K562 (cell line): ENCODE measurements at regions not wholly inside any gene's neighbourhood (a gene's known extent, or its start where the extent isn't known, plus 50 kb on each side); places are given as distances from the start of the nearest gene placed in this dataset.

Experiments used
- ATAC-seq: fragments of 200-7000 bp; cut with Tn5 transposase; 3 replicates; pipeline ENCODE4 v1.9.1; 2020; ENCODE audit warnings: moderate library complexity
- BruUV-seq: library from RNA; stranded (reverse); fragments of 400-500 nt; replicated peaks from 2 replicates; lab custom pipeline; 2021; lab: Mats Ljungman, UMichigan
- CTCF ChIA-PET: fragments of 300-600 bp; formaldehyde crosslinking; extraction: SDS; loops from one replicate; lab custom pipeline; 2021; ENCODE audit warnings: low intra/inter-chr PET ratio; lab: Yijun Ruan, JAX
- POLR2A ChIA-PET: fragments of 300-600, 350-650 bp; sonication (Branson Sonifier 250); formaldehyde crosslinking; extraction: SDS; loops from one replicate; lab custom pipeline; 2021; ENCODE audit warnings: antibody characterized with exemption, inconsistent platforms; lab: Yijun Ruan, JAX
- DNase-seq, 4 experiments: peaks; one replicate each; pipeline versions ENCODE4 v3.0.0 to v3.0.0-alpha.2; 2011 to 2018; ENCODE audit warnings: low spot score in 3 of 4, mixed read lengths in 3 of 4; ENCODE audit errors: extremely low read depth in 1 of 4
- FAIRE-seq: peaks from 2 replicates; lab custom pipeline; 2011; peaks lifted over from hg19 to GRCh38; lab: Jason Lieb, UNC
- H2AFZ ChIP-seq: 2 replicates; pipeline ENCODE4 v1.6.0; 2011; ENCODE audit warnings: low read depth, low read length, control low read depth, inconsistent platforms
- H3K27ac ChIP-seq: fragments of 200-600 bp; 3 replicates; pipeline ENCODE4 v1.8.0; 2011; ENCODE audit warnings: low read depth, mild to moderate bottlenecking, control low read depth, inconsistent platforms, low read length, moderate library complexity, mixed read lengths; ENCODE audit errors: extremely low read depth
- H3K27me3 ChIP-seq, 2 experiments: fragments of 300-600 bp in 1 of 2; 2 replicates in 1 of 2; 3 replicates in 1 of 2; pipeline versions ENCODE4 v1.6.0 to v1.8.0; 2011; ENCODE audit warnings: inconsistent platforms in 2 of 2, low read length in 2 of 2, mild to moderate bottlenecking in 1 of 2, mixed read lengths in 1 of 2, moderate library complexity in 1 of 2; ENCODE audit not compliant: control insufficient read depth in 2 of 2, insufficient read depth in 2 of 2
- H3K36me3 ChIP-seq: fragments of 300-600 bp; 3 replicates; pipeline ENCODE4 v1.8.0; 2011; ENCODE audit warnings: mild to moderate bottlenecking, low read length, inconsistent platforms; ENCODE audit not compliant: control insufficient read depth, insufficient read depth
- H3K4me1 ChIP-seq, 2 experiments: fragments of 200-600 bp in 1 of 2; replicated peaks in 1 of 2; 2 replicates in 1 of 2; 3 replicates in 1 of 2; pipeline versions ENCODE4 v1.5.1 to v1.8.0; 2011; ENCODE audit warnings: inconsistent platforms in 2 of 2, low read length in 2 of 2, mild to moderate bottlenecking in 1 of 2, mixed read lengths in 1 of 2, moderate library complexity in 1 of 2; ENCODE audit not compliant: control insufficient read depth in 2 of 2, insufficient read depth in 2 of 2
- H3K4me2 ChIP-seq: 2 replicates; pipeline ENCODE4 v1.6.1; 2011; ENCODE audit warnings: low read length, control low read depth, inconsistent platforms, mixed read lengths; ENCODE audit not compliant: insufficient read depth
- H3K4me3 ChIP-seq: fragments of 200-600 bp; sonication (generic), shearing (Covaris generic); 2 replicates; pipeline ENCODE4 v1.5.1; 2016; ENCODE audit warnings: control low read depth, inconsistent platforms
- H3K79me2 ChIP-seq: fragments of 200-600 bp; 3 replicates; pipeline ENCODE4 v1.8.0; 2011; ENCODE audit warnings: low read length, inconsistent platforms; ENCODE audit not compliant: control insufficient read depth, insufficient read depth
- H3K9ac ChIP-seq, 2 experiments: 2 replicates each; pipeline versions ENCODE4 v1.6.0 to v1.6.1; 2011; ENCODE audit warnings: low read depth in 2 of 2, low read length in 2 of 2, control low read depth in 1 of 2, inconsistent platforms in 1 of 2, mild to moderate bottlenecking in 1 of 2, mixed read lengths in 1 of 2; ENCODE audit not compliant: insufficient read depth in 1 of 2
- H3K9me1 ChIP-seq: one replicate; pipeline ENCODE4 v1.6.0; 2011; ENCODE audit warnings: inconsistent platforms, mild to moderate bottlenecking, low read length, moderate library complexity; ENCODE audit not compliant: control insufficient read depth, insufficient read depth
- H3K9me3 ChIP-seq: replicated peaks from 2 replicates; pipeline ENCODE4 v1.5.1; 2011; ENCODE audit warnings: low read depth, low read length, inconsistent platforms; ENCODE audit not compliant: control insufficient read depth, insufficient read depth
- H4K20me1 ChIP-seq: replicated peaks from 2 replicates; pipeline ENCODE4 v1.6.1; 2011; ENCODE audit warnings: low read length, inconsistent platforms, mixed read lengths; ENCODE audit not compliant: control insufficient read depth, insufficient read depth
- FOXK2 ChIP-seq, 2 experiments: fragments of 450-650 bp; IDR thresholded peaks in 1 of 2; conservative IDR thresholded peaks in 1 of 2; 2 replicates each; pipeline ENCODE4 v1.6.1; 2016; ENCODE audit warnings: low read depth in 2 of 2, mild to moderate bottlenecking in 1 of 2
- HMG20A ChIP-seq: fragments of 450-650 bp; formaldehyde crosslinking; conservative IDR thresholded peaks from 2 replicates; pipeline ENCODE4 v1.4.0; 2020; ENCODE audit warnings: mild to moderate bottlenecking, mixed read lengths
- JUN ChIP-seq, 2 experiments: sonication (generic) in 1 of 2; formaldehyde crosslinking in 1 of 2; IDR thresholded peaks; 2 replicates each; pipeline versions ENCODE4 v1.6.1 to v1.8.0; 2012 to 2022; ENCODE audit warnings: borderline replicate concordance in 2 of 2, mild to moderate bottlenecking in 2 of 2, improper control_type of control experiment in 1 of 2, low read depth in 1 of 2, low read length in 1 of 2, missing genetic modification reagents in 1 of 2
- KDM4B ChIP-seq, 2 experiments: fragments of 450-650 bp in 1 of 2; sonication (generic) in 1 of 2; IDR thresholded peaks; 2 replicates each; pipeline ENCODE4 v1.6.1; 2016 to 2017; ENCODE audit warnings: borderline replicate concordance in 2 of 2, antibody characterized with exemption in 1 of 2, low read depth in 1 of 2, mild to moderate bottlenecking in 1 of 2
- KLF6 ChIP-seq: fragments of 250-450 bp; sonication (Bioruptor Pico); IDR thresholded peaks from 2 replicates; pipeline ENCODE4 v1.4.0; 2020; ENCODE audit warnings: mild to moderate bottlenecking, moderate library complexity, borderline replicate concordance
- NFRKB ChIP-seq: fragments of 450-650 bp; IDR thresholded peaks from 2 replicates; pipeline ENCODE4 v1.6.1; 2016; ENCODE audit warnings: low read depth
- PHB ChIP-seq: fragments of 250-450 bp; sonication (Bioruptor Pico); IDR thresholded peaks from 2 replicates; pipeline ENCODE4 v1.5.0; 2021
- ZBTB1 ChIP-seq: sonication (generic); formaldehyde crosslinking; IDR thresholded peaks from 2 replicates; pipeline ENCODE4 v1.8.1; 2023; ENCODE audit warnings: missing genetic modification reagents, low read depth, mild to moderate bottlenecking, borderline replicate concordance
- ZNF384 ChIP-seq: IDR thresholded peaks from 2 replicates; pipeline ENCODE4 v1.6.1; 2012; ENCODE audit warnings: low read depth, low read length, improper control_type of control experiment
- WGBS: fragments of 100-300 bp; shearing (Covaris generic); methylation state at CpG from one replicate; pipeline ENCODE4 v1.1.6; 2016; ENCODE audit warnings: low coverage, mixed read lengths; ENCODE audit not compliant: insufficient coverage; ENCODE audit errors: missing lambda C conversion rate; 5-methylcytosine and 5-hydroxymethylcytosine counted together
- in situ Hi-C: fragments of 300-500 bp; cut with MboI; formaldehyde crosslinking; loops from 4 replicates; pipeline ENCODE4 v1.15.0; 2018; ENCODE audit warnings: inconsistent platforms, mixed read lengths
- intact Hi-C: fragments of 100-400 bp; cut with micrococcal nuclease; formaldehyde crosslinking; loops from 2 replicates; pipeline ENCODE4 v1.14.2; 2022
- TF ChIP-seq, protein P1 (sequence below): fragments of 250-450 bp; sonication (Bioruptor Pico); IDR thresholded peaks from 2 replicates; pipeline ENCODE4 v1.8.0; 2022; ENCODE audit warnings: inconsistent platforms
- TF ChIP-seq, protein P2 (sequence below): IDR thresholded peaks from 3 replicates; pipeline ENCODE4 v1.6.1; 2011; ENCODE audit warnings: borderline replicate concordance, mild to moderate bottlenecking, moderate library complexity; ENCODE audit not compliant: insufficient read length; ENCODE audit errors: extremely low read depth

DNA sequence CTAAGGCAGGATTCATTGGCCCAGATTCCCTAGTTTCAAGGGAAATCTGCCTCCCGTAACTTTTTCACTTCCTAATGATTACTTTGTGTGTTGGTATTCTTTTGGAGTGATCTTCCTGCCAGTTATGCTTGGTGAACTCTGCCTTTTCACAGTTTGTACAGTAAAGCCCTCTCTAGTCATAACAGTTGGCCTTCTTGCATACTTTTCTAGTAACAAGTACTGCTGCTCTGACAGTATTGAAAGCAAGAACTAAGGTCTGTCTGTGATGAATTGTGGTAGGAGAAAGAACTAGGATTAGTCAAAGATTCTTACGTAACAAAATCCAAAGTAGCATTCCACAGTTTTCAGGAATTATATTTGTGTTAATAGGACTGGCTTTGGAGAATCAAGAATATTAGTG lies 1457.2 kb upstream of the WWC1 start:
- no peak overlapping the region for H3K4me2 ChIP-seq
- H3K4me1 ChIP-seq = no peaks in the 10 kb centered on the region
- no peak overlapping the region for H3K27ac ChIP-seq
- no TSS peak for BruUV-seq
- no peaks in the 10 kb centered on the region for H3K9me3 ChIP-seq
- no peak for FAIRE-seq
- TF ChIP-seq JUN (IDR thresholded peaks at IDR 0.05; ENCODE audit: borderline replicate concordance, low read depth, low read length) = no peak
- no peak for TF ChIP-seq JUN (CRISPR knock-in tag; IDR thresholded peaks at IDR 0.05; ENCODE audit: borderline replicate concordance)
- TF ChIP-seq NFRKB = no peak
- TF ChIP-seq, protein P1, sequence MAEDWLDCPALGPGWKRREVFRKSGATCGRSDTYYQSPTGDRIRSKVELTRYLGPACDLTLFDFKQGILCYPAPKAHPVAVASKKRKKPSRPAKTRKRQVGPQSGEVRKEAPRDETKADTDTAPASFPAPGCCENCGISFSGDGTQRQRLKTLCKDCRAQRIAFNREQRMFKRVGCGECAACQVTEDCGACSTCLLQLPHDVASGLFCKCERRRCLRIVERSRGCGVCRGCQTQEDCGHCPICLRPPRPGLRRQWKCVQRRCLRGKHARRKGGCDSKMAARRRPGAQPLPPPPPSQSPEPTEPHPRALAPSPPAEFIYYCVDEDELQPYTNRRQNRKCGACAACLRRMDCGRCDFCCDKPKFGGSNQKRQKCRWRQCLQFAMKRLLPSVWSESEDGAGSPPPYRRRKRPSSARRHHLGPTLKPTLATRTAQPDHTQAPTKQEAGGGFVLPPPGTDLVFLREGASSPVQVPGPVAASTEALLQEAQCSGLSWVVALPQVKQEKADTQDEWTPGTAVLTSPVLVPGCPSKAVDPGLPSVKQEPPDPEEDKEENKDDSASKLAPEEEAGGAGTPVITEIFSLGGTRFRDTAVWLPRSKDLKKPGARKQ (CRISPR knock-in tag) = no peak
- TF ChIP-seq KLF6 (CRISPR knock-in tag) = no peak
- TF ChIP-seq ZBTB1 (CRISPR knock-in tag) = no peak
- TF ChIP-seq HMG20A (CRISPR knock-in tag) = no peak
- TF ChIP-seq, protein P2, sequence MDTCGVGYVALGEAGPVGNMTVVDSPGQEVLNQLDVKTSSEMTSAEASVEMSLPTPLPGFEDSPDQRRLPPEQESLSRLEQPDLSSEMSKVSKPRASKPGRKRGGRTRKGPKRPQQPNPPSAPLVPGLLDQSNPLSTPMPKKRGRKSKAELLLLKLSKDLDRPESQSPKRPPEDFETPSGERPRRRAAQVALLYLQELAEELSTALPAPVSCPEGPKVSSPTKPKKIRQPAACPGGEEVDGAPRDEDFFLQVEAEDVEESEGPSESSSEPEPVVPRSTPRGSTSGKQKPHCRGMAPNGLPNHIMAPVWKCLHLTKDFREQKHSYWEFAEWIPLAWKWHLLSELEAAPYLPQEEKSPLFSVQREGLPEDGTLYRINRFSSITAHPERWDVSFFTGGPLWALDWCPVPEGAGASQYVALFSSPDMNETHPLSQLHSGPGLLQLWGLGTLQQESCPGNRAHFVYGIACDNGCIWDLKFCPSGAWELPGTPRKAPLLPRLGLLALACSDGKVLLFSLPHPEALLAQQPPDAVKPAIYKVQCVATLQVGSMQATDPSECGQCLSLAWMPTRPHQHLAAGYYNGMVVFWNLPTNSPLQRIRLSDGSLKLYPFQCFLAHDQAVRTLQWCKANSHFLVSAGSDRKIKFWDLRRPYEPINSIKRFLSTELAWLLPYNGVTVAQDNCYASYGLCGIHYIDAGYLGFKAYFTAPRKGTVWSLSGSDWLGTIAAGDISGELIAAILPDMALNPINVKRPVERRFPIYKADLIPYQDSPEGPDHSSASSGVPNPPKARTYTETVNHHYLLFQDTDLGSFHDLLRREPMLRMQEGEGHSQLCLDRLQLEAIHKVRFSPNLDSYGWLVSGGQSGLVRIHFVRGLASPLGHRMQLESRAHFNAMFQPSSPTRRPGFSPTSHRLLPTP = no peak
- TF ChIP-seq KDM4B (IDR thresholded peaks at IDR 0.05; ENCODE audit: borderline replicate concordance in 2 of 2, low read depth in 1 of 2) = no peak
- TF ChIP-seq PHB = no peak
- no peak for TF ChIP-seq ZNF384
- no peak for TF ChIP-seq FOXK2 (conservative IDR thresholded peaks at IDR 0.05 in 1 of 2, IDR thresholded peaks at IDR 0.05 in 1 of 2; ENCODE audit: low read depth in 2 of 2)
- no peaks in the 10 kb centered on the region for H3K36me3 ChIP-seq
- in situ Hi-C loops (no loop called here), intact Hi-C loops (no loop called here)
- DNase-seq = no peak
- no peak for ATAC-seq
- H4K20me1 ChIP-seq = no peaks in the 10 kb centered on the region
- H2AFZ ChIP-seq = no peak overlapping the region
- H3K9ac ChIP-seq = no peak overlapping the region
- no peaks in the 10 kb centered on the region for H3K27me3 ChIP-seq
- no peaks in the 10 kb centered on the region for H3K79me2 ChIP-seq
- ChIA-PET POLR2A (no interaction called here), CTCF (no interaction called here)
- no peak overlapping the region for H3K4me3 ChIP-seq
- WGBS = 3% methylated on average over 2 of the region's 2 CpGs
- no peaks in the 10 kb centered on the region for H3K9me1 ChIP-seq
